ENCODE measurements at regions not wholly inside any gene's neighbourhood (a gene's known extent, or its start where the extent isn't known, plus 50 kb on each side); places are given as distances from the start of the nearest gene placed in this dataset.

- TF ChIP-seq CTCF (IDR thresholded peaks at IDR 0.05; ENCODE audit: control extremely low read depth in 1 of 3, insufficient read depth in 1 of 3, low read depth in 1 of 3, low read length in 3 of 3) = no peak
- TF ChIP-seq EZH2 (IDR thresholded peaks at IDR 0.05; ENCODE audit: low read depth, low read length, severe bottlenecking) = no peak
- no peak for TF ChIP-seq RNF2 (IDR thresholded peaks at IDR 0.05; ENCODE audit: borderline replicate concordance, low read depth, low read length, missing control alignments, poor library complexity, severe bottlenecking)
Measured at GRCh38 chr3:177523872-177524438, 326.7 kb upstream of the TBL1XR1 start.
